CD4-positive, alpha-beta T cell (primary cell): ENCODE measurements at regions not wholly inside any gene's neighbourhood (a gene's known extent, or its start where the extent isn't known, plus 50 kb on each side); places are given as distances from the start of the nearest gene placed in this dataset.

Experiments used
- ATAC-seq: fragments of 200-7000 bp; cut with Tn5 transposase; one replicate; pipeline ENCODE4 v1.10.0; 2022; ENCODE audit warnings: mild to moderate bottlenecking; ENCODE audit not compliant: poor library complexity
- CTCF ChIA-PET: fragments of 350-600 bp; sonication (Branson Sonifier 250); formaldehyde crosslinking; loops from one replicate; lab custom pipeline; 2021; ENCODE audit warnings: antibody characterized with exemption, inconsistent platforms; lab: Charles Lee
- POLR2A ChIA-PET: fragments of 350-600 bp; sonication (Branson Sonifier 250); formaldehyde crosslinking; loops from one replicate; lab custom pipeline; 2021; ENCODE audit warnings: antibody characterized with exemption, inconsistent platforms; lab: Charles Lee
- DNase-seq, 14 experiments: peaks; one replicate each; pipeline ENCODE4 v3.0.0-alpha.2; 2013 to 2020; ENCODE audit warnings: mixed read lengths in 2 of 14
- H3K27ac ChIP-seq, 2 donors: one replicate each; pipeline versions ENCODE4 v1.5.1 to v1.7.0; 2013; ENCODE audit warnings: low read length in 2 of 2, low read depth in 1 of 2, mild to moderate bottlenecking in 1 of 2
- H3K27me3 ChIP-seq, 2 experiments: 1 replicate in 1 of 2; 2 replicates in 1 of 2; pipeline versions ENCODE4 v1.6.1 to v1.7.0; 2013; ENCODE audit warnings: low read length in 2 of 2, control low read depth in 1 of 2, mild to moderate bottlenecking in 1 of 2, moderate library complexity in 1 of 2; ENCODE audit not compliant: insufficient read depth in 2 of 2, control insufficient read depth in 1 of 2
- H3K36me3 ChIP-seq: one replicate; pipeline ENCODE4 v1.6.1; 2013; ENCODE audit warnings: low read length, control low read depth; ENCODE audit not compliant: insufficient read depth
- H3K4me1 ChIP-seq: one replicate; pipeline ENCODE4 v1.6.1; 2013; ENCODE audit warnings: low read length, control low read depth; ENCODE audit not compliant: insufficient read depth
- H3K4me3 ChIP-seq: one replicate; pipeline ENCODE4 v1.5.1; 2013; ENCODE audit warnings: mild to moderate bottlenecking, low read length, moderate library complexity
- H3K9me3 ChIP-seq, 2 experiments: 1 replicate in 1 of 2; 2 replicates in 1 of 2; pipeline versions ENCODE4 v1.6.1 to v1.7.0; 2013; ENCODE audit warnings: low read length in 2 of 2, mild to moderate bottlenecking in 2 of 2, control low read depth in 1 of 2, moderate library complexity in 1 of 2; ENCODE audit not compliant: control insufficient read depth in 1 of 2, insufficient read depth in 1 of 2
- H3K27ac Mint-ChIP-seq: one replicate; pipeline ENCODE4 v1.8.0; 2020; ENCODE audit warnings: mixed read lengths
- H3K27me3 Mint-ChIP-seq: one replicate; pipeline ENCODE4 v1.8.0; 2021; ENCODE audit warnings: mixed read lengths
- H3K36me3 Mint-ChIP-seq: one replicate; pipeline ENCODE4 v1.8.0; 2021; ENCODE audit warnings: low read depth, mixed read lengths
- H3K4me1 Mint-ChIP-seq: one replicate; pipeline ENCODE4 v1.8.0; 2021; ENCODE audit warnings: low read depth, mixed read lengths
- H3K4me3 Mint-ChIP-seq: one replicate; pipeline ENCODE4 v1.8.0; 2020; ENCODE audit warnings: mild to moderate bottlenecking, mixed read lengths
- H3K9me3 Mint-ChIP-seq: one replicate; pipeline ENCODE4 v1.8.0; 2020; ENCODE audit warnings: mixed read lengths
- intact Hi-C, 2 experiments: fragments of 100-400 bp; cut with DNase I in 1 of 2; cut with micrococcal nuclease in 1 of 2; formaldehyde crosslinking; loops; one replicate each; pipeline versions ENCODE4 v1.15.1 to v1.9.0; 2023 to 2025; cut with DNase I, micrococcal nuclease
- TF ChIP-seq, protein P1 (sequence below): fragments of 200-600 bp; IDR thresholded peaks from one replicate; pipeline ENCODE4 v1.8.0; 2022; ENCODE audit warnings: antibody characterized with exemption, mild to moderate bottlenecking

DNA sequence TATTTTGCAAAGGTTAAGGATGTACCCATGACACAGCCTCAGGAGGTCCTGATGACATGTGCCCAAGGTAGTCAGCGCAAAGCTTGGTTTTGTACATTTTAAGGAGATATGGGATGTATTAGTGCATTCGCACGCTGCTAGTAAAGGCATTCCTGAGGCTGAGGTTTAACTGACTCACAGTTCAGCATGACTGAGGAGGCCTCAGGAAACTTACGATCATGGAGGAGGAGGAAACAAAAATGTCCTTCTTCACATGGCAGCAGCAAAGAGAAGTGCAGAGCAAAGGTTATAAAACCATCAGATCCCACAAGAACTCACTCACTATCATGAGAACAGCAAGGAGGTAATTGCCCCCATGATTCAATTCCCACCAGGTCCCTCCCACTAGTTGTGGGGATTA, 1017.4 kb downstream of the EFNB2 start:
- TF ChIP-seq, protein P1, sequence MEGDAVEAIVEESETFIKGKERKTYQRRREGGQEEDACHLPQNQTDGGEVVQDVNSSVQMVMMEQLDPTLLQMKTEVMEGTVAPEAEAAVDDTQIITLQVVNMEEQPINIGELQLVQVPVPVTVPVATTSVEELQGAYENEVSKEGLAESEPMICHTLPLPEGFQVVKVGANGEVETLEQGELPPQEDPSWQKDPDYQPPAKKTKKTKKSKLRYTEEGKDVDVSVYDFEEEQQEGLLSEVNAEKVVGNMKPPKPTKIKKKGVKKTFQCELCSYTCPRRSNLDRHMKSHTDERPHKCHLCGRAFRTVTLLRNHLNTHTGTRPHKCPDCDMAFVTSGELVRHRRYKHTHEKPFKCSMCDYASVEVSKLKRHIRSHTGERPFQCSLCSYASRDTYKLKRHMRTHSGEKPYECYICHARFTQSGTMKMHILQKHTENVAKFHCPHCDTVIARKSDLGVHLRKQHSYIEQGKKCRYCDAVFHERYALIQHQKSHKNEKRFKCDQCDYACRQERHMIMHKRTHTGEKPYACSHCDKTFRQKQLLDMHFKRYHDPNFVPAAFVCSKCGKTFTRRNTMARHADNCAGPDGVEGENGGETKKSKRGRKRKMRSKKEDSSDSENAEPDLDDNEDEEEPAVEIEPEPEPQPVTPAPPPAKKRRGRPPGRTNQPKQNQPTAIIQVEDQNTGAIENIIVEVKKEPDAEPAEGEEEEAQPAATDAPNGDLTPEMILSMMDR = no peak
- Mint-ChIP-seq H3K9me3 (no peaks in the 10 kb centered on the region), H3K36me3 (no peaks in the 10 kb centered on the region), H3K4me1 (no peaks in the 10 kb centered on the region), H3K27me3 (peaks cover 3% of the 10 kb centered on the region), H3K27ac (no peak overlapping the region), H3K4me3 (no peak overlapping the region)
- Histone ChIP-seq H3K27ac (no peak overlapping the region), H3K36me3 (no peaks in the 10 kb centered on the region), H3K9me3 (no peaks in the 10 kb centered on the region), H3K27me3 (no peaks in the 10 kb centered on the region), H3K4me1 (no peaks in the 10 kb centered on the region), H3K4me3 (no peak overlapping the region)
- DNase-seq (no peak), ATAC-seq (no peak)
- ChIA-PET CTCF (no interaction called here), POLR2A (no interaction called here)
- intact Hi-C loops = no loop called here

GRCh38 chr13:105514401-105514800, 1021.1 kb downstream of the EFNB2 start:
- Histone ChIP-seq H3K36me3 (no peaks in the 10 kb centered on the region), H3K27ac (no peak overlapping the region), H3K27me3 (no peaks in the 10 kb centered on the region), H3K4me1 (no peaks in the 10 kb centered on the region), H3K4me3 (no peak overlapping the region), H3K9me3 (peaks cover 0 to 5% of the 10 kb centered on the region in 2 experiments)
- Mint-ChIP-seq H3K9me3 (no peaks in the 10 kb centered on the region), H3K36me3 (no peaks in the 10 kb centered on the region), H3K27ac (no peak overlapping the region), H3K4me1 (no peaks in the 10 kb centered on the region), H3K27me3 (peaks cover 3% of the 10 kb centered on the region), H3K4me3 (no peak overlapping the region)
- no peak for ATAC-seq
- TF ChIP-seq, protein P1 = no peak
- ChIA-PET POLR2A (no interaction called here), CTCF (no interaction called here)
- intact Hi-C loops = no loop called here
- DNase-seq = no peak

- Histone ChIP-seq H3K9me3 (peaks cover 0 to 5% of the 10 kb centered on the region in 2 experiments), H3K27ac (no peak overlapping the region), H3K36me3 (no peaks in the 10 kb centered on the region), H3K4me3 (no peak overlapping the region), H3K27me3 (no peaks in the 10 kb centered on the region), H3K4me1 (no peaks in the 10 kb centered on the region)
- TF ChIP-seq, protein P1 = no peak
- Mint-ChIP-seq H3K27ac (no peak overlapping the region), H3K4me3 (no peak overlapping the region), H3K9me3 (no peaks in the 10 kb centered on the region), H3K4me1 (no peaks in the 10 kb centered on the region), H3K27me3 (peaks cover 3% of the 10 kb centered on the region), H3K36me3 (no peaks in the 10 kb centered on the region)
- ChIA-PET POLR2A (no interaction called here), CTCF (no interaction called here)
- DNase-seq = no peak
- ATAC-seq = no peak
- intact Hi-C loops = no loop called here
These were observed 1022.0 kb downstream of the EFNB2 start for GRCh38 chr13:105513448-105513847.
